NCI-H128 (cell line): ENCODE measurements at regions not wholly inside any gene's neighbourhood (a gene's known extent, or its start where the extent isn't known, plus 50 kb on each side); places are given as distances from the start of the nearest gene placed in this dataset.

Experiments
- DNase-seq: peaks from one replicate; lab custom pipeline; 2025; ENCODE audit not compliant: unreplicated experiment; lab: John Stamatoyannopoulos, UW

GRCh38 chr18:73923866-73924265, 223.8 kb downstream of the FBXO15 start:
- no peak for DNase-seq

DNA sequence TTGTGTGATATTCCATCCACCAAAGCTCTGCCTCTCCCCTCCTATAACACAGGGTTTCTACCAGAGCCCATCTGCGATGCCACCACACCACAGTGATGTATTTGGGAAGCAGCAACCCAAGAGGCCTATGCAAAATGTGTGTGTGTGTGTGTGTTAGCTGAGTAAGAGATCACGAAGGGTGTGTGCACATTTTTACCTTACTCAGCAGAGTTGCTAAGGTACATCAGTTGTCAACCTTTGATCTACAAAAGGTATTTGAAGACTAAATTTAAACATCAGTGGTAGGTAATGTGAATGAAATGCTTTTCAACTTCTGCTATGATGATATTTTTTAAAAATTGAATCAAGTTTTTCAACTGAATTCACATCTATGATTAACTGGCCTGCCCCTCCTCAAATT, 227.6 kb downstream of the FBXO15 start:
- DNase-seq = no peak

DNA sequence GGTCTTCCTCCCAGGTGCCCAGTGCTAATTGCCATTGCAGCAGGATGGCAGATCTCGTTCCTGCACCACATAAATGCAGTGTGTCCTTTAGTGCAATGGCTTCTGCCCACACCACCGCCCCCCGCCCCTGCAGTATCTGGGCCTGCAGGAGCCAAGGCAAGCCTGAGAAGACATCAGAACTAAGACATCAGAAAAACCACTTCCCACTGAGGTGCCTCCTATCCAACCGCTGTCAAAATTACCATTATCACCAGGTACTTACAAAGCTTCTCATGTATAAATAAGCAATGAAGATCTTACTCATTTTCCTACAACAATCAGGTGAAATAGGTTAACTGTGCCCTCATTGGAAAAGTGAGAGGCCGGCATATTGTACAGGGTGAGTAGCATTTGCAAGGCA, 228.8 kb downstream of the FBXO15 start:
- DNase-seq = no peak

DNA sequence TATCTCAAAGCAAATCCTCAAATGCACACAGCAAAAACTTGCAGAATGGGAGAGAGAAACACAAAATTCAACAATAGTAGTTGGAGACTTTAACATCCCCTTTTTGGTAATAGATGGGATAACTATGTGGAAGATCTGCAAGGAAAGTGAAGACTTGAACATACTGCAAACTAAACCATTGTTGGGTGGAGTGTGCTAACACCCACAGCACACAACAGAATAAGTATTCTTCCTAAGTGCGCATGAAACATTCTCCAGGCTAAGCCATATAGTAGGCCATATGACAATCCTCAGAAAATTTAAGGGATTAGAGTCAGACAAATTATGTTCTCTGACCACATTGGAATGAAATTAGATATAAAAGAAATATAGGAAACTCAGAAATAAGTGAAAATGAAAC, 230.6 kb downstream of the FBXO15 start:
- DNase-seq = no peak

- no peak for DNase-seq
These were observed 234.1 kb downstream of the FBXO15 start for GRCh38 chr18:73913505-73913904.

DNA sequence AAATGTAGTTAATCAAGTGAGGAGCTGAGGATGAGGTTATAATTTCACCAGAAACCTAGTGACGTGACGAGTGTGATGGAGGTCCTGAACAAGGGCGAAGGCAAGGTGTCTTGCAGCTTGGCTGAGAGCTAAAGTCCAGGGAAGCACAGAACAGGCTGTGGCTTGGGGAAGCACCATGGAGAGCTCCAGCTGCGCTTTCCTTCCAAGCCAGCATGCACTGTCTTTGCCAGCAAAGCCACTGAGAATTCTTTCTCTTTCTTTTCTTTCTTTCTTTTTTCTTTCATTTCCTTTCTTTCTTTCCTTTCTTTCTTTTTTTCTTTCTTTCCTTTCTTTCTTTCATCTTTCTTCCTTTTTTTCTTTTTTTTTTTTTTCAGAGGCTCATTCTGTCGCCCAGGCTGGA, 239.3 kb downstream of the FBXO15 start:
- DNase-seq = no peak

- DNase-seq = no peak
These were observed 246.1 kb downstream of the FBXO15 start for GRCh38 chr18:73901566-73901965.

- no peak for DNase-seq
These were observed 246.5 kb downstream of the FBXO15 start for GRCh38 chr18:73901151-73901550.

DNA sequence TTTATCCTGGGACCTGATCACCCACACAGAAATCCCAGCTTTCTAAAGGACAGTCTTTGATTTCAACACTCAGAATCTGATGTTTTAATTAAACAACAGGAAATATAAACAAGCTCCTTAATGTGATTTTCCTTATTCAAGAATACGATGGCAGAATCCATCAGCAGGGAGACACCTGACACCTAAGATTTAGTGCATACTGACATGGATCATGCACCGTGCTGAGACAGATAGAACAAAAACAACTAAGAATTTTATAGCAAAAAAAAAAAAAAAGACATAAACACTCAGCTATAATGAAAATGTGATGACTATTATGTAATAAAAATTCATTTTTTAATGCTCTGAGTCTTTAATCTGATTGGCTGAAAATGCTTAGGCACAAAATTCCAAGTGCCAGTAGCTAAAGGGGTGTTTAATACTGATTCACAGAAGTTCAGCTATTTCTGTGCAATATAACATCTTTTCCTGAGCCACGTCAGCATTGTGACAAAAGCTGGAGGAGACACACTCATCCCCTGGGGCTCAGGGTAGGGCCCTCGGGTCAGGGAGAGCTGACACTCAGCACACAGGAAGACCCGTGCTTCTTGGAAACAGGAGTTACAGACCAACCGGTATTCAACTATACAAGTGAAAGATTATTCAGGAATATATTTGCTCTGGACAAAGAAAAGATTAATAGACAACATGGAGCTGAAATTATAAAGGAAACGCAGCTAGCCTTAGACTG, 247.4 kb downstream of the FBXO15 start:
- DNase-seq = no peak

GRCh38 chr18:73897517-73897916, 250.1 kb downstream of the FBXO15 start:
- DNase-seq = no peak

- DNase-seq = no peak
These were observed 250.9 kb downstream of the FBXO15 start for GRCh38 chr18:73896685-73897084.

DNA sequence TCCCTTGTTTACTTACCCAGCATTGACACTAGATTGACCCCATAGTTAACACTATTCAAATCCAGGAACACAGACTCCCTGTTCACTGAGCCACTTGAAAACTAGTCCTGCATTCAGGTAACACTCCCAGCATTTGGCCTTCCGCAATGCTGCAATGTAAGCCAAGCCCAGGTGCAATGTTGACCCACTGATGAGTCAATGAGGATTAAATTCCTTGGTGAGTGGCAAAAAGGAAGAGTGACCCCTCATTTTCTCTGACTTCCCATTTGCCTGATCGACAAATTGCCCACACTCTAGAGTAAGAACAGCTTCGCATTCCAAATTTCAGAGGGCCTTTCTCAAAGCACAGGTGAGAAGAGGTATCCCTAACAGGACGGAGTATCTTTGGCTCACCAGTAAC, 251.9 kb downstream of the FBXO15 start:
- DNase-seq = no peak

DNA sequence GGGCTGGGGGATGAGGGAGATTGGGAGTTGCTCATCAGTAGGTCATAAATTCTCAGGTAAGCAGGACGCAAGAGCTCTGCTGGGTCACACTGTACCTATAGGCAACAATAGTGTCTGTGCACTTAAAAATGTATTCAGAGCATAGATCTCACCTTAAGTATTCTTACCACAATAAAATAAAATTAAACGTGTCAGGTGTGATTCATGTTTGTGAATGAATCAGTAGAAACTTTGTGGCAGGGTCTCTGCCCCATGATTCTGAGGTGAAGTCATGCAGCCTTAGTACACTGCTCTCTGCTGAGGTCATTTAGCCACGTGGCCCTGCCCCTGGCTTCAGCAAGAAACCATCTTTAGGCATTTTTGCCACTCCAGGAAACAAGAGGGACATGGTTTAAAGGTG, 253.8 kb downstream of the FBXO15 start:
- DNase-seq = no peak

- no peak for DNase-seq
These were observed 255.8 kb downstream of the FBXO15 start for GRCh38 chr18:73891572-73892421.

DNA sequence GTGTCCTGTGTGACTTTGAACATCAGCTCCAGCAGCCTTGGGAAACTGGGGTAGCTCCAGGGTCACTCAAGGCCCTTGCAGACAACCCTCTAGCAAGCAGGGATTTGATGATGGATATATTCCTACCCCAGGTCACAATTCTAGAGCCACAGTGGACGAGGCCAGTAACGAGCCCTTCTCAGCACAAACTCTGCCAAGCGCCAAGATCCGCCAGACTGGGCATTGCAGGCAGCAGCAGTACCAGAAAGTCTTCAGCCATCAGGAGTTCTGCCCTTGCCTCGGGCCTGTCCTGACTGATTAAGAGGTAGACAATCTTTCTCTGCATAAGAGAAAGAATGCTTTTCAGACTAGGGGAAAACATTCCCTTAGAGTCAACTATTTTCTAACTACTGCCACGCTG, 259.1 kb downstream of the FBXO15 start:
- DNase-seq = no peak

- no peak for DNase-seq
These were observed 259.8 kb downstream of the FBXO15 start for GRCh38 chr18:73887801-73888200.

GRCh38 chr18:73884868-73885267, 262.8 kb downstream of the FBXO15 start:
- DNase-seq = no peak

GRCh38 chr18:73881396-73881917, 266.2 kb downstream of the FBXO15 start:
- DNase-seq = no peak

GRCh38 chr18:73880387-73880786, 267.2 kb downstream of the FBXO15 start:
- DNase-seq = no peak

DNA sequence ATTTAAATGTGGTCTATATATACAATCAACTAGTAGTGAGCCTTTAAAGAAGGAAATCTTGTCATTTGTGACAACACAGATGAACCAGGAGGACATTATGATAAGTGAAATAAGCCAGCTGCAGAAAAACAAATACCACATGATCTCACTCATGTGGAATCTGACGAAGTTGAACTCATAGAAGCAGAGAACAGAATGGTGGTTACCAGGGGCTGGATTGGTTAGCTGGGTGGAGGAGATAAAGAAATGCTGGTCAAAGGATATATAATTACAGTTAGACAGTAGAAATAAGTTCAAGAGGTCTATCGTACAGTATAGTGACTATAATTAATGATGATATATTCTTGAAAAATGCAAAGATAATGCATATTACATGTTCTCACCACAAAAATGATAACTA, 267.9 kb downstream of the FBXO15 start:
- no peak for DNase-seq

- DNase-seq = no peak
These were observed 268.3 kb downstream of the FBXO15 start for GRCh38 chr18:73879328-73879727.

- DNase-seq = no peak
These were observed 278.5 kb downstream of the FBXO15 start for GRCh38 chr18:73869182-73869581.
